K562 (cell line): ENCODE measurements at regions not wholly inside any gene's neighbourhood (a gene's known extent, or its start where the extent isn't known, plus 50 kb on each side); places are given as distances from the start of the nearest gene placed in this dataset.

Source experiments
- ARNT ChIP-seq, 2 experiments: fragments of 450-650 bp; IDR thresholded peaks; 2 replicates each; pipeline ENCODE4 v1.6.1; 2016; ENCODE audit warnings: mild to moderate bottlenecking in 1 of 2
- BRF1 ChIP-seq: IDR thresholded peaks from 3 replicates; pipeline ENCODE4 v1.6.1; 2011; ENCODE audit warnings: borderline replicate concordance, mild to moderate bottlenecking; ENCODE audit not compliant: insufficient read length; ENCODE audit errors: extremely low read depth
- CBFA2T2 ChIP-seq: fragments of 450-650 bp; conservative IDR thresholded peaks from 2 replicates; pipeline ENCODE4 v1.6.1; 2017; ENCODE audit warnings: mild to moderate bottlenecking
- CHD4 ChIP-seq: fragments of 200-600 bp; sonication (generic); IDR thresholded peaks from 3 replicates; pipeline ENCODE4 v1.6.1; 2012; ENCODE audit warnings: low read depth, mild to moderate bottlenecking, mixed read lengths, low read length, inconsistent platforms; ENCODE audit not compliant: insufficient read depth, insufficient replicate concordance, poor library complexity, severe bottlenecking
- CREM ChIP-seq: IDR thresholded peaks from 2 replicates; pipeline ENCODE4 v1.6.1; 2014; ENCODE audit warnings: antibody characterized with exemption, low read depth
- HDAC8 ChIP-seq: fragments of 450-650 bp; IDR thresholded peaks from 2 replicates; pipeline ENCODE4 v1.6.1; 2016; ENCODE audit warnings: mild to moderate bottlenecking, missing genetic modification characterization, moderate library complexity, missing compliant biosample characterization
- HNRNPK ChIP-seq: fragments of 200-400 bp; formaldehyde crosslinking; IDR thresholded peaks from one replicate; pipeline ENCODE4 v1.6.1; 2018; ENCODE audit warnings: mild to moderate bottlenecking, low read depth, low read length; ENCODE audit not compliant: poor library complexity, severe bottlenecking
- KDM2B ChIP-seq: fragments of 250-450 bp; sonication (Bioruptor Pico); IDR thresholded peaks from 2 replicates; pipeline ENCODE4 v1.8.0; 2021; ENCODE audit warnings: mild to moderate bottlenecking, moderate library complexity
- MECOM ChIP-seq: fragments of 250-450 bp; sonication (Bioruptor Pico); IDR thresholded peaks from 2 replicates; pipeline ENCODE4 v1.8.0; 2022; ENCODE audit warnings: inconsistent platforms
- MGA ChIP-seq: fragments of 450-650 bp; IDR thresholded peaks from 2 replicates; pipeline ENCODE4 v1.6.1; 2016; ENCODE audit warnings: mild to moderate bottlenecking, moderate library complexity
- RBM39 ChIP-seq: fragments of 200-400 bp; formaldehyde crosslinking; optimal IDR thresholded peaks from 2 replicates; pipeline ENCODE3; 2018; ENCODE audit warnings: low read depth, low read length
- SETDB1 ChIP-seq: IDR thresholded peaks from one replicate; pipeline ENCODE4 v1.6.1; 2012; ENCODE audit warnings: low read length, control low read depth, inconsistent platforms
- SIN3A ChIP-seq, 2 experiments: fragments of 150-350 bp in 1 of 2; IDR thresholded peaks; 2 replicates each; pipeline ENCODE4 v1.6.1; 2011 to 2016; ENCODE audit warnings: borderline replicate concordance in 2 of 2, low read depth in 2 of 2, low read length in 2 of 2, mild to moderate bottlenecking in 2 of 2, moderate library complexity in 2 of 2; ENCODE audit not compliant: control insufficient read depth in 1 of 2
- ZBTB8A ChIP-seq: fragments of 450-650 bp; IDR thresholded peaks from 2 replicates; pipeline ENCODE4 v1.6.1; 2018; ENCODE audit warnings: mild to moderate bottlenecking, moderate library complexity; ENCODE audit not compliant: partially characterized antibody
- ZFP1 ChIP-seq: fragments of 450-650 bp; formaldehyde crosslinking; IDR thresholded peaks from 2 replicates; pipeline ENCODE4 v1.4.0; 2020; ENCODE audit warnings: mild to moderate bottlenecking, mixed read lengths
- ZNF316 ChIP-seq: fragments of 450-650 bp; IDR thresholded peaks from 2 replicates; pipeline ENCODE4 v1.6.1; 2016
- ZNF584 ChIP-seq: fragments of 200-800 bp; sonication (Bioruptor generic); IDR thresholded peaks from 2 replicates; pipeline ENCODE4 v1.6.1; 2016; ENCODE audit warnings: low read depth, mild to moderate bottlenecking, missing genetic modification characterization, missing compliant biosample characterization

GRCh38 chr12:27852742-27853141 is 72.7 kb upstream of the MANSC4 start (continued):
- TF ChIP-seq KDM2B (CRISPR knock-in tag) (no peak), ZBTB8A (no peak), RBM39 (no peak), BRF1 (no peak), SETDB1 (no peak), ZNF316 (no peak), HDAC8 (no peak), ARNT (IDR thresholded peaks at IDR 0.05) (no peak), ZNF584 (CRISPR knock-in tag) (no peak), CHD4 (no peak), ZFP1 (CRISPR knock-in tag) (no peak), SIN3A (IDR thresholded peaks at IDR 0.05; ENCODE audit: borderline replicate concordance in 2 of 2, control insufficient read depth in 1 of 2, low read depth in 2 of 2, low read length in 2 of 2) (no peak), HNRNPK (no peak), MGA (no peak), MECOM (CRISPR knock-in tag) (no peak), CREM (peak; percentile 62), CBFA2T2 (peak; percentile 86)
